ENCODE measurements at regions not wholly inside any gene's neighbourhood (a gene's known extent, or its start where the extent isn't known, plus 50 kb on each side); places are given as distances from the start of the nearest gene placed in this dataset.
"Not testable (repeated sequence)": the region's sequence is repeated elsewhere in the genome, so short reads cannot be mapped to it uniquely, and the experiment has no call there.

- TF ChIP-seq ZFP36L1, FOXA3, KDM4B, ZNF121, NR3C1, ATF3 (CRISPR knock-in tag; IDR thresholded peaks at IDR 0.05): not testable (repeated sequence)
These were observed 533.5 kb upstream of the ANO5 start for GRCh38 chr11:21659377-21659776.
